ENCODE measurements at regions not wholly inside any gene's neighbourhood (a gene's known extent, or its start where the extent isn't known, plus 50 kb on each side); places are given as distances from the start of the nearest gene placed in this dataset.

DNA sequence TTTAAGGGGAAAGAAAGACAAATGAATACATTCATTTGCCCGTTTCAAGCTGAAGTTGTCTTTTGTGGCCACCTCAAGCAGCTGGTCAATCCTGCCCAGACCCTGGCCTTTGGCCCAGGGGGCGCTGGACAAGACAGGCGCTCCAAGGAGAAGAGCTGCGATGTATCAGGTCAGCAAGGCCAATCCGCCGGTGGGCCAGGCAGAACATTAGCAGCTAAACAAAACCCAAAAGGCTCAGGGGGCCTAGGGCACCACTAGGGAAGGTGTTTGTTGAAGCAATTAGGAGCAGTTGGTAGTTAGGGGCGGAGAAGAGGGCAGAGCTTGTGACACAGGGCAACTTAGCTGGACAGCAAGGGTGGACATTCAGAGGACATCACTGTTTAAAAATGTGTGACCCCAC is 60.8 kb upstream of the TMEM33 start:
- no peaks in the 10 kb centered on the region for H3K9me3 ChIP-seq
- DNase-seq (no peak), ATAC-seq (no peak)
- no peak overlapping the region for H3K4me3 ChIP-seq
- H3K36me3 ChIP-seq, result no peaks in the 10 kb centered on the region
- intact Hi-C loops (cut with DNase I), result no loop called here
- 31 to 51% (median 36%) methylated on average over 7 of the region's 7 CpGs for WGBS, 4 donors
- no peak overlapping the region for H3K27ac ChIP-seq
- peaks cover 32 to 99% (median 84%) of the 10 kb centered on the region in 9 donors for H3K27me3 ChIP-seq
- H3K4me1 ChIP-seq, result peaks cover 0 to 13% (median 0%) of the 10 kb centered on the region in 12 donors
- TF ChIP-seq POLR2A (IDR thresholded peaks at IDR 0.05), result no peak
- TF ChIP-seq, protein P1, sequence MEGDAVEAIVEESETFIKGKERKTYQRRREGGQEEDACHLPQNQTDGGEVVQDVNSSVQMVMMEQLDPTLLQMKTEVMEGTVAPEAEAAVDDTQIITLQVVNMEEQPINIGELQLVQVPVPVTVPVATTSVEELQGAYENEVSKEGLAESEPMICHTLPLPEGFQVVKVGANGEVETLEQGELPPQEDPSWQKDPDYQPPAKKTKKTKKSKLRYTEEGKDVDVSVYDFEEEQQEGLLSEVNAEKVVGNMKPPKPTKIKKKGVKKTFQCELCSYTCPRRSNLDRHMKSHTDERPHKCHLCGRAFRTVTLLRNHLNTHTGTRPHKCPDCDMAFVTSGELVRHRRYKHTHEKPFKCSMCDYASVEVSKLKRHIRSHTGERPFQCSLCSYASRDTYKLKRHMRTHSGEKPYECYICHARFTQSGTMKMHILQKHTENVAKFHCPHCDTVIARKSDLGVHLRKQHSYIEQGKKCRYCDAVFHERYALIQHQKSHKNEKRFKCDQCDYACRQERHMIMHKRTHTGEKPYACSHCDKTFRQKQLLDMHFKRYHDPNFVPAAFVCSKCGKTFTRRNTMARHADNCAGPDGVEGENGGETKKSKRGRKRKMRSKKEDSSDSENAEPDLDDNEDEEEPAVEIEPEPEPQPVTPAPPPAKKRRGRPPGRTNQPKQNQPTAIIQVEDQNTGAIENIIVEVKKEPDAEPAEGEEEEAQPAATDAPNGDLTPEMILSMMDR (IDR thresholded peaks at IDR 0.05), result no peak

DNA sequence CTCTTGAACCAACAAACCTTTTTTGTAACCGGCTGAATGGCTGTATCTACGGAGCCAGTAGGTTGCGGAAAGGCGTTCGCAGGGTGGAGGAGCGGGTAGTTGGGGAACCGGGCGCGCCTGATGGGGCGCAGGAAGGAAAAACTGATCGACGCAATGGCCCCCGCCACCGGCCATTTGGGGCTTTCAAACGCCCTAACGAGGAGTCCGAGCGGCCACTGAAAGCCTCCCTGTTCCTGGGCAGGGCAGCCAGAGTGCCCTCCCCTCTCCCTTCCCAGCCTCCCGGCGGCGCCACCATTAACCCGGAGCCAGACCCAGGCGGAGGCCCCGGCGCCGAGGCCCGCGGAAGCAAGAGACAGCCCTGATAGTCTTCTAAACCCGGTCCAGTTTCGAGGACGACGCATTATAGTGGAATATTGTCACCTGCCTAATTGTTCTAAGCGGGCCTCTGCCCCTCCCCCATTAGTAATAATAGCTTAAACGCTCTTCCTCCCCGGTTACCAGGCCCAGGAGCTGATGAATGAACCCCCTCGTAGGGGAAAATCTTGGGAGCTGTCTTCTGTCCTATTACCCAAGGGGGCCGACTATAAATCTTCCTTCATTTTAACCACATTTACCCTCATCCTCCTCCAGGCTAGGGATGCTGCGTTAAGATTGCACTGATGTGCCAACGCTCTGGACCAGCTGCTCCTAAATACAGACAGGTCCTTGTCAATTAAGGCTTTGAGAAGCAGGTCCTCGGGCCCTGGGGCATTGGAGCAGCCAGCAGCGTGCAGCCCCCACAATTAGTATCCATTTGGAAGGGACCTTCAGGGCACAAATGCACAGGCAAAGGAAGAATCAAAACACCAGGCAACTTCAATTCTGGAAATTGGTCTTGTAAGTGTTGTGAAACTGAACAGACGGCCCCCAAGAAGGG is 61.6 kb upstream of the TMEM33 start:
- Histone ChIP-seq H3K4me3 (no peak overlapping the region), H3K9me3 (no peaks in the 10 kb centered on the region), H3K27ac (no peak overlapping the region), H3K27me3 (peaks cover 28 to 99% (median 77%) of the 10 kb centered on the region in 9 donors), H3K36me3 (no peaks in the 10 kb centered on the region), H3K4me1 (peaks cover 0 to 8% (median 0%) of the 10 kb centered on the region in 12 donors)
- intact Hi-C loops (cut with DNase I), result no loop called here
- 5 to 10% (median 8%) methylated on average over 36 to 42 of the region's 42 CpGs for WGBS, 4 donors
- TF ChIP-seq POLR2A (IDR thresholded peaks at IDR 0.05), result no peak
- TF ChIP-seq, protein P1 (IDR thresholded peaks at IDR 0.05), result no peak
- ATAC-seq, result no peak
- no peak for DNase-seq

DNA sequence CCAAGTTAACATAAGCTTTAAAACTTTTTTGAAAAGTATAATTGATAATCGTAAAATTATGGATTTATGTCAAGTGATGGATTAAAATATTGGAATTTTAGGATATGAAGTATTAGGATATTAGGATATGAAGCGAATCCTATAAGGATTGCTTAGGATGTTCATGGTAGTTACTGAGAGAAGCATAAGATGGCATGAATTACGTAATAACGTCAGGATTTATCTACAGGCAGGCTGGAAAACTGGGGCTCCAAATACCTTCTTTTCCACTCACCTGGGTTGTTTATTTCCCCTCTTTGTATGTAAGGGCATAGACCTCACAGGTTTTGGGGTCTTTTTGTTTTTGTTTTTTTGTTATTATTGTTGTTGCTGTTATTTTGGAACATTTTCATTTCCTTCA is 65.2 kb upstream of the TMEM33 start:
- WGBS, 4 donors, result 50 to 74% (median 67%) methylated on average over 4 of the region's 4 CpGs
- Histone ChIP-seq H3K36me3 (no peaks in the 10 kb centered on the region), H3K9me3 (no peaks in the 10 kb centered on the region), H3K27ac (no peak overlapping the region), H3K27me3 (peaks cover 29 to 98% (median 74%) of the 10 kb centered on the region in 9 donors), H3K4me1 (peaks cover 0 to 32% (median 11%) of the 10 kb centered on the region in 12 donors), H3K4me3 (no peak overlapping the region)
- no peak for ATAC-seq
- intact Hi-C loops (cut with DNase I), result no loop called here
- TF ChIP-seq, protein P1 (IDR thresholded peaks at IDR 0.05), result no peak
- TF ChIP-seq POLR2A (IDR thresholded peaks at IDR 0.05), result no peak
- DNase-seq, result no peak

DNA sequence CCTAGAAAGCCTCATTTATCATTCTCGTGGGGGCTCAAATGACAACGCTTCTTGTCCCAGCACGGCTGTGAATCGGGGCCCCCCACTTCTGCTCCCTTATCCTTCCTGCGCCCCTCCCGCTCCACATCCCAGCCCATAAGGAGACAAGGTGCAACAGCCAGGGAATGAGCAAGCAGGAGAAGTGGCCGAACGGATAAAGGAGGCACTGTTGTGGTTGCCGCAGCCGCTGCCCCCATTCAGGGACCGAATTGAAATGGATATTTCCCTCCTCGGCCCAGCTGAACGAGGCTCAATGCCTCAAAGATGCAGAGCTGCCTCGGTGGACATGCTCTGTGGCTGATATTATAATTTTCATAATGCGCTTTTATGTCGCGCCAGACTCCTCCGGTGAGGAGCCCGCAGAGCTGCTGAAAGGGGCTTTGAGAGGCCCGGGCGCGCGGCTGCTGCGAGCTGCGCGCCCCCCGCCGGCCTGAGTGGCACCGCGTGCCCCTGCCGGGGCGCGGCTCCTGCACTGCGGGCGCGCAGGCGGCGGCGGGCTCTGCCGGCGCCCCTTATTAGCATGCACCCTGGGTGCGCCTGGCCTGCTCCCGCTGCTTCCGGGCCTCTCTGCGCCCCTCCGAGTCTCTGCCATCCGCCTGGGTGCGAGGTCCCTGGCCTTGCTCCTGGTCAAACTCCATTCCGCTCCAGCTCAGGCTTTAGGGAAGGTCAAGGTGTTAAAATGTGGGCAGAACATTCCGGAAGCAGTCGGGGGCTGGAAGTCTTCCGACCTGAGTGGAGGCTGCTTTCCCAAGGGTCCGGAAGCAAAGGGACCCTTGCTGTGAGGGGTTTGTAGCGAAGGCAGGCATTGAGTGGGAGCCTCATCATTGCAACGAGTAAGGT is 68.2 kb upstream of the TMEM33 start:
- H3K4me1 ChIP-seq, result peaks cover 0 to 25% (median 11%) of the 10 kb centered on the region in 12 donors
- TF ChIP-seq, protein P1 (IDR thresholded peaks at IDR 0.05), result no peak
- TF ChIP-seq POLR2A (IDR thresholded peaks at IDR 0.05), result no peak
- no peaks in the 10 kb centered on the region for H3K36me3 ChIP-seq
- WGBS, 4 donors, result 3 to 7% (median 7%) methylated on average over 29 to 55 of the region's 55 CpGs
- no peaks in the 10 kb centered on the region for H3K9me3 ChIP-seq
- DNase-seq, result no peak
- no peak for ATAC-seq
- peak overlapping the region in 2 of 12 donors; percentile 10 to 12 for H3K4me3 ChIP-seq
- no peak overlapping the region for H3K27ac ChIP-seq
- peaks cover 19 to 96% (median 62%) of the 10 kb centered on the region in 9 donors for H3K27me3 ChIP-seq
- intact Hi-C loops (cut with DNase I), result no loop called here
